ENCODE measurements at regions not wholly inside any gene's neighbourhood (a gene's known extent, or its start where the extent isn't known, plus 50 kb on each side); places are given as distances from the start of the nearest gene placed in this dataset.

GRCh38 chr12:94516985-94517384 lies 57.3 kb upstream of the CEP83 start:
- ChIA-PET CTCF (interaction anchor here (0.6 kb wide), 1 partner anchor 383 kb away, joined by 3 read pairs; no protein-coding TSS in a partner anchor), POLR2A (no interaction called here)
- H3K4me3 ChIP-seq (ENCODE audit: low read depth, low read length): no peak overlapping the region
- TF ChIP-seq CTCF (IDR thresholded peaks at IDR 0.05; ENCODE audit: insufficient read depth, low read length, missing control alignments): no peak
- DNase-seq (ENCODE audit: low read depth, low spot score): no peak

- TF ChIP-seq CTCF (IDR thresholded peaks at IDR 0.05; ENCODE audit: insufficient read depth, low read length, missing control alignments): no peak
- ChIA-PET CTCF (no interaction called here), POLR2A (no interaction called here)
- no peak overlapping the region for H3K4me3 ChIP-seq (ENCODE audit: low read depth, low read length)
- no peak for DNase-seq (ENCODE audit: low read depth, low spot score)
Measured at GRCh38 chr12:94513527-94513926, 53.9 kb upstream of the CEP83 start.

- ChIA-PET CTCF (no interaction called here), POLR2A (no interaction called here)
- no peak for TF ChIP-seq CTCF (IDR thresholded peaks at IDR 0.05; ENCODE audit: insufficient read depth, low read length, missing control alignments)
- no peak for DNase-seq (ENCODE audit: low read depth, low spot score)
- H3K4me3 ChIP-seq (ENCODE audit: low read depth, low read length): no peak overlapping the region
Measured at GRCh38 chr12:94511506-94511905, 51.8 kb upstream of the CEP83 start.

GRCh38 chr12:94510128-94510527 lies 50.5 kb upstream of the CEP83 start:
- no peak for TF ChIP-seq CTCF (IDR thresholded peaks at IDR 0.05; ENCODE audit: insufficient read depth, low read length, missing control alignments)
- H3K4me3 ChIP-seq (ENCODE audit: low read depth, low read length): no peak overlapping the region
- CTCF ChIA-PET: no interaction called here
- no peak for DNase-seq (ENCODE audit: low read depth, low spot score)
- POLR2A ChIA-PET: no interaction called here
